ENCODE measurements at regions not wholly inside any gene's neighbourhood (a gene's known extent, or its start where the extent isn't known, plus 50 kb on each side); places are given as distances from the start of the nearest gene placed in this dataset.

- Histone ChIP-seq H3K9ac (ENCODE audit: low read depth, low read length) (no peak overlapping the region), H3K36me3 (ENCODE audit: insufficient read depth, low read length) (no peaks in the 10 kb centered on the region)
Measured at GRCh38 chr1:38611664-38612211, 247.8 kb downstream of the RRAGC start.

GRCh38 chr1:38609166-38610025, 250.2 kb downstream of the RRAGC start:
- Histone ChIP-seq H3K36me3 (ENCODE audit: insufficient read depth, low read length) (no peaks in the 10 kb centered on the region), H3K9me3 (ENCODE audit: control insufficient read depth, insufficient read depth, low read length) (no peaks in the 10 kb centered on the region), H3K4me1 (ENCODE audit: insufficient read depth, low read length) (peaks cover 7% of the 10 kb centered on the region; the same call in 1 of the 2 replicates), H3K9ac (ENCODE audit: low read depth, low read length) (no peak overlapping the region)

More at GRCh38 chr1:38611664-38612211, 247.8 kb downstream of the RRAGC start:
- Histone ChIP-seq H3K9me3 (ENCODE audit: control insufficient read depth, insufficient read depth, low read length) (peaks cover 6% of the 10 kb centered on the region; the same call in 1 of the 2 replicates), H3K4me1 (ENCODE audit: insufficient read depth, low read length) (peaks cover 16% of the 10 kb centered on the region)

- no peaks in the 10 kb centered on the region for H3K36me3 ChIP-seq (ENCODE audit: insufficient read depth, low read length)
- H3K9me3 ChIP-seq (ENCODE audit: control insufficient read depth, insufficient read depth, low read length): no peaks in the 10 kb centered on the region
- H3K4me1 ChIP-seq (ENCODE audit: insufficient read depth, low read length): peaks cover 5% of the 10 kb centered on the region; the same call in 1 of the 2 replicates
- H3K9ac ChIP-seq (ENCODE audit: low read depth, low read length): no peak overlapping the region
Measured at GRCh38 chr1:38608202-38608864, 251.2 kb downstream of the RRAGC start.

GRCh38 chr1:38607526-38607925, 252.0 kb downstream of the RRAGC start:
- no peak overlapping the region for H3K9ac ChIP-seq (ENCODE audit: low read depth, low read length)
- H3K4me1 ChIP-seq (ENCODE audit: insufficient read depth, low read length): peaks cover 5% of the 10 kb centered on the region; the same call in 1 of the 2 replicates
- no peaks in the 10 kb centered on the region for H3K36me3 ChIP-seq (ENCODE audit: insufficient read depth, low read length)
- no peaks in the 10 kb centered on the region for H3K9me3 ChIP-seq (ENCODE audit: control insufficient read depth, insufficient read depth, low read length)

- peaks cover 11% of the 10 kb centered on the region for H3K4me1 ChIP-seq (ENCODE audit: insufficient read depth, low read length)
- H3K9ac ChIP-seq (ENCODE audit: low read depth, low read length): no peak overlapping the region
- H3K36me3 ChIP-seq (ENCODE audit: insufficient read depth, low read length): no peaks in the 10 kb centered on the region
- no peaks in the 10 kb centered on the region for H3K9me3 ChIP-seq (ENCODE audit: control insufficient read depth, insufficient read depth, low read length)
Measured at GRCh38 chr1:38605063-38605462, 254.5 kb downstream of the RRAGC start.

- Histone ChIP-seq H3K4me1 (ENCODE audit: insufficient read depth, low read length) (peaks cover 11% of the 10 kb centered on the region), H3K9me3 (ENCODE audit: control insufficient read depth, insufficient read depth, low read length) (no peaks in the 10 kb centered on the region), H3K36me3 (ENCODE audit: insufficient read depth, low read length) (no peaks in the 10 kb centered on the region), H3K9ac (ENCODE audit: low read depth, low read length) (no peak overlapping the region)
Measured at GRCh38 chr1:38603907-38604306, 255.7 kb downstream of the RRAGC start.

- no peaks in the 10 kb centered on the region for H3K36me3 ChIP-seq (ENCODE audit: insufficient read depth, low read length)
- no peak overlapping the region for H3K9ac ChIP-seq (ENCODE audit: low read depth, low read length)
- H3K9me3 ChIP-seq (ENCODE audit: control insufficient read depth, insufficient read depth, low read length): no peaks in the 10 kb centered on the region
- H3K4me1 ChIP-seq (ENCODE audit: insufficient read depth, low read length): peaks cover 7% of the 10 kb centered on the region; the same call in 1 of the 2 replicates
Measured at GRCh38 chr1:38600905-38601304, 258.7 kb downstream of the RRAGC start.

GRCh38 chr1:38600286-38600685, 259.3 kb downstream of the RRAGC start:
- H3K4me1 ChIP-seq (ENCODE audit: insufficient read depth, low read length): peaks cover 7% of the 10 kb centered on the region; the same call in 1 of the 2 replicates
- H3K9ac ChIP-seq (ENCODE audit: low read depth, low read length): no peak overlapping the region
- no peaks in the 10 kb centered on the region for H3K9me3 ChIP-seq (ENCODE audit: control insufficient read depth, insufficient read depth, low read length)
- no peaks in the 10 kb centered on the region for H3K36me3 ChIP-seq (ENCODE audit: insufficient read depth, low read length)

GRCh38 chr1:38598118-38598517, 261.5 kb downstream of the RRAGC start:
- no peaks in the 10 kb centered on the region; the same call in 1 of the 2 replicates for H3K9me3 ChIP-seq (ENCODE audit: control insufficient read depth, insufficient read depth, low read length)
- H3K36me3 ChIP-seq (ENCODE audit: insufficient read depth, low read length): no peaks in the 10 kb centered on the region
- peaks cover 7% of the 10 kb centered on the region; the same call in 1 of the 2 replicates for H3K4me1 ChIP-seq (ENCODE audit: insufficient read depth, low read length)
- no peak overlapping the region for H3K9ac ChIP-seq (ENCODE audit: low read depth, low read length)

- no peak overlapping the region for H3K9ac ChIP-seq (ENCODE audit: low read depth, low read length)
- no peaks in the 10 kb centered on the region for H3K36me3 ChIP-seq (ENCODE audit: insufficient read depth, low read length)
- no peaks in the 10 kb centered on the region; the same call in 1 of the 2 replicates for H3K9me3 ChIP-seq (ENCODE audit: control insufficient read depth, insufficient read depth, low read length)
- H3K4me1 ChIP-seq (ENCODE audit: insufficient read depth, low read length): no peaks in the 10 kb centered on the region
Measured at GRCh38 chr1:38589036-38589435, 270.5 kb downstream of the RRAGC start.

- Histone ChIP-seq H3K36me3 (ENCODE audit: insufficient read depth, low read length) (no peaks in the 10 kb centered on the region), H3K9me3 (ENCODE audit: control insufficient read depth, insufficient read depth, low read length) (no peaks in the 10 kb centered on the region), H3K9ac (ENCODE audit: low read depth, low read length) (no peak overlapping the region), H3K4me1 (ENCODE audit: insufficient read depth, low read length) (no peaks in the 10 kb centered on the region)
Measured at GRCh38 chr1:38587766-38588165, 271.8 kb downstream of the RRAGC start.

GRCh38 chr1:38586993-38587646, 272.5 kb downstream of the RRAGC start:
- Histone ChIP-seq H3K36me3 (ENCODE audit: insufficient read depth, low read length) (no peaks in the 10 kb centered on the region), H3K9ac (ENCODE audit: low read depth, low read length) (no peak overlapping the region), H3K9me3 (ENCODE audit: control insufficient read depth, insufficient read depth, low read length) (no peaks in the 10 kb centered on the region), H3K4me1 (ENCODE audit: insufficient read depth, low read length) (no peaks in the 10 kb centered on the region)

GRCh38 chr1:38585971-38586370, 273.6 kb downstream of the RRAGC start:
- Histone ChIP-seq H3K9ac (ENCODE audit: low read depth, low read length) (no peak overlapping the region), H3K36me3 (ENCODE audit: insufficient read depth, low read length) (no peaks in the 10 kb centered on the region), H3K9me3 (ENCODE audit: control insufficient read depth, insufficient read depth, low read length) (no peaks in the 10 kb centered on the region), H3K4me1 (ENCODE audit: insufficient read depth, low read length) (no peaks in the 10 kb centered on the region)

GRCh38 chr1:38585460-38585859, 274.1 kb downstream of the RRAGC start:
- no peaks in the 10 kb centered on the region for H3K36me3 ChIP-seq (ENCODE audit: insufficient read depth, low read length)
- H3K4me1 ChIP-seq (ENCODE audit: insufficient read depth, low read length): no peaks in the 10 kb centered on the region; the same call in 1 of the 2 replicates
- H3K9ac ChIP-seq (ENCODE audit: low read depth, low read length): no peak overlapping the region
- no peaks in the 10 kb centered on the region for H3K9me3 ChIP-seq (ENCODE audit: control insufficient read depth, insufficient read depth, low read length)

Measured in ES-I3 (cell line).